Immature natural killer cell (primary cell): ENCODE measurements at regions not wholly inside any gene's neighbourhood (a gene's known extent, or its start where the extent isn't known, plus 50 kb on each side); places are given as distances from the start of the nearest gene placed in this dataset.
"Not testable (repeated sequence)": the region's sequence is repeated elsewhere in the genome, so short reads cannot be mapped to it uniquely, and the experiment has no call there.

Experiments
- DNase-seq, 3 donors: peaks; one replicate each; pipeline ENCODE4 v3.0.0; 2022; ENCODE audit warnings: mixed read lengths in 1 of 3
- H3K27ac Mint-ChIP-seq, 6 donors: one replicate each; pipeline ENCODE4 v1.8.0; 2020; ENCODE audit warnings: mixed read lengths in 6 of 6, mild to moderate bottlenecking in 5 of 6, inconsistent platforms in 4 of 6, moderate library complexity in 3 of 6
- H3K27me3 Mint-ChIP-seq, 3 donors: one replicate each; pipeline ENCODE4 v1.8.0; 2020 to 2021; ENCODE audit warnings: low read depth in 3 of 3, mild to moderate bottlenecking in 3 of 3, mixed read lengths in 3 of 3, moderate library complexity in 3 of 3, inconsistent platforms in 1 of 3
- H3K36me3 Mint-ChIP-seq, 3 donors: one replicate each; pipeline ENCODE4 v1.8.0; 2020; ENCODE audit warnings: mixed read lengths in 3 of 3, inconsistent platforms in 2 of 3, mild to moderate bottlenecking in 2 of 3
- H3K4me1 Mint-ChIP-seq, 2 donors: one replicate each; pipeline ENCODE4 v1.8.0; 2020; ENCODE audit warnings: inconsistent platforms in 2 of 2, mild to moderate bottlenecking in 2 of 2, mixed read lengths in 2 of 2, moderate library complexity in 1 of 2
- H3K4me3 Mint-ChIP-seq, 5 donors: one replicate each; pipeline ENCODE4 v1.8.0; 2020; ENCODE audit warnings: mild to moderate bottlenecking in 5 of 5, mixed read lengths in 5 of 5, inconsistent platforms in 3 of 5, moderate library complexity in 3 of 5
- H3K9me3 Mint-ChIP-seq, 6 donors: one replicate each; pipeline ENCODE4 v1.8.0; 2020; ENCODE audit warnings: mild to moderate bottlenecking in 6 of 6, mixed read lengths in 6 of 6, inconsistent platforms in 4 of 6, moderate library complexity in 3 of 6

GRCh38 chr16:22718598-22718997 is 95.4 kb upstream of the HS3ST2 start:
- not testable (repeated sequence) for H3K27ac Mint-ChIP-seq, DNase-seq, H3K36me3 Mint-ChIP-seq

GRCh38 chr16:22719945-22720344 is 94.0 kb upstream of the HS3ST2 start:
- Mint-ChIP-seq H3K4me1 (no peaks in the 10 kb centered on the region), H3K36me3 (no peaks in the 10 kb centered on the region), H3K4me3 (no peak overlapping the region), H3K9me3 (peaks cover 0 to 5% (median 0%) of the 10 kb centered on the region in 6 donors), H3K27ac (no peak overlapping the region), H3K27me3 (peaks cover 0 to 12% (median 1%) of the 10 kb centered on the region in 3 donors)
- DNase-seq: no peak

More at GRCh38 chr16:22718598-22718997, 95.4 kb upstream of the HS3ST2 start:
- peaks cover 0 to 12% (median 3%) of the 10 kb centered on the region in 3 donors for H3K27me3 Mint-ChIP-seq
- H3K4me1 Mint-ChIP-seq, H3K4me3 Mint-ChIP-seq, H3K9me3 Mint-ChIP-seq: not testable (repeated sequence)

- no peak overlapping the region for H3K4me3 Mint-ChIP-seq
- H3K4me1 Mint-ChIP-seq: no peaks in the 10 kb centered on the region
- H3K27me3 Mint-ChIP-seq: peaks cover 0 to 12% (median 3%) of the 10 kb centered on the region in 3 donors
- peaks cover 0 to 3% (median 0%) of the 10 kb centered on the region in 6 donors for H3K9me3 Mint-ChIP-seq
- DNase-seq: no peak
- no peak overlapping the region for H3K27ac Mint-ChIP-seq
- no peaks in the 10 kb centered on the region for H3K36me3 Mint-ChIP-seq
Measured at GRCh38 chr16:22721511-22722100, 92.4 kb upstream of the HS3ST2 start.

- H3K4me1 Mint-ChIP-seq, DNase-seq, H3K9me3 Mint-ChIP-seq, H3K4me3 Mint-ChIP-seq, H3K27ac Mint-ChIP-seq, H3K36me3 Mint-ChIP-seq, H3K27me3 Mint-ChIP-seq: not testable (repeated sequence)
Measured at GRCh38 chr16:22722551-22723541, 91.1 kb upstream of the HS3ST2 start.

GRCh38 chr16:22726868-22727267 is 87.1 kb upstream of the HS3ST2 start:
- peaks cover 0 to 1% (median 0%) of the 10 kb centered on the region in 6 donors for H3K9me3 Mint-ChIP-seq
- no peaks in the 10 kb centered on the region for H3K36me3 Mint-ChIP-seq
- H3K4me1 Mint-ChIP-seq: no peaks in the 10 kb centered on the region
- H3K4me3 Mint-ChIP-seq: no peak overlapping the region
- H3K27ac Mint-ChIP-seq: no peak overlapping the region
- H3K27me3 Mint-ChIP-seq: peaks cover 1 to 3% (median 2%) of the 10 kb centered on the region in 3 donors
- no peak for DNase-seq

GRCh38 chr16:22727285-22728166 is 86.4 kb upstream of the HS3ST2 start:
- peaks cover 1 to 5% (median 3%) of the 10 kb centered on the region in 3 donors for H3K27me3 Mint-ChIP-seq
- no peak for DNase-seq
- no peaks in the 10 kb centered on the region for H3K36me3 Mint-ChIP-seq
- H3K9me3 Mint-ChIP-seq: peaks cover 0 to 1% (median 0%) of the 10 kb centered on the region in 6 donors
- H3K4me3 Mint-ChIP-seq: no peak overlapping the region
- no peak overlapping the region for H3K27ac Mint-ChIP-seq
- no peaks in the 10 kb centered on the region for H3K4me1 Mint-ChIP-seq

- Mint-ChIP-seq H3K27ac (no peak overlapping the region), H3K4me3 (no peak overlapping the region), H3K36me3 (no peaks in the 10 kb centered on the region), H3K9me3 (peaks cover 0 to 1% (median 0%) of the 10 kb centered on the region in 6 donors), H3K27me3 (peaks cover 1 to 9% (median 3%) of the 10 kb centered on the region in 3 donors), H3K4me1 (no peaks in the 10 kb centered on the region)
- DNase-seq: no peak
Measured at GRCh38 chr16:22728167-22728836, 85.7 kb upstream of the HS3ST2 start.

- H3K4me3 Mint-ChIP-seq: no peak overlapping the region
- no peak for DNase-seq
- peaks cover 0 to 2% (median 0%) of the 10 kb centered on the region in 6 donors for H3K9me3 Mint-ChIP-seq
- no peak overlapping the region for H3K27ac Mint-ChIP-seq
- peaks cover 3 to 7% (median 7%) of the 10 kb centered on the region in 3 donors for H3K27me3 Mint-ChIP-seq
- H3K36me3 Mint-ChIP-seq: no peaks in the 10 kb centered on the region
- H3K4me1 Mint-ChIP-seq: no peaks in the 10 kb centered on the region
Measured at GRCh38 chr16:22732400-22732799, 81.6 kb upstream of the HS3ST2 start.

GRCh38 chr16:22732959-22733358 is 81.0 kb upstream of the HS3ST2 start:
- Mint-ChIP-seq H3K9me3 (peaks cover 0 to 2% (median 0%) of the 10 kb centered on the region in 6 donors), H3K36me3 (no peaks in the 10 kb centered on the region), H3K27me3 (peaks cover 3 to 7% (median 7%) of the 10 kb centered on the region in 3 donors), H3K4me1 (no peaks in the 10 kb centered on the region), H3K27ac (no peak overlapping the region), H3K4me3 (no peak overlapping the region)
- DNase-seq: no peak

GRCh38 chr16:22734368-22734767 is 79.6 kb upstream of the HS3ST2 start:
- Mint-ChIP-seq H3K27me3 (peaks cover 2 to 7% (median 7%) of the 10 kb centered on the region in 3 donors), H3K36me3 (no peaks in the 10 kb centered on the region), H3K9me3 (peaks cover 0 to 2% (median 0%) of the 10 kb centered on the region in 6 donors), H3K4me3 (no peak overlapping the region), H3K27ac (no peak overlapping the region), H3K4me1 (no peaks in the 10 kb centered on the region)
- no peak for DNase-seq

GRCh38 chr16:22736791-22737190 is 77.2 kb upstream of the HS3ST2 start:
- Mint-ChIP-seq H3K27ac (no peak overlapping the region), H3K4me3 (no peak overlapping the region), H3K27me3 (peaks cover 2 to 13% (median 6%) of the 10 kb centered on the region in 3 donors), H3K9me3 (peaks cover 0 to 4% (median 0%) of the 10 kb centered on the region in 6 donors), H3K36me3 (no peaks in the 10 kb centered on the region), H3K4me1 (no peaks in the 10 kb centered on the region)
- DNase-seq: no peak

- H3K9me3 Mint-ChIP-seq: peaks cover 0 to 4% (median 0%) of the 10 kb centered on the region in 6 donors
- peaks cover 5 to 6% (median 6%) of the 10 kb centered on the region in 3 donors for H3K27me3 Mint-ChIP-seq
- H3K27ac Mint-ChIP-seq: no peak overlapping the region
- H3K4me1 Mint-ChIP-seq: no peaks in the 10 kb centered on the region
- DNase-seq: no peak
- no peaks in the 10 kb centered on the region for H3K36me3 Mint-ChIP-seq
- no peak overlapping the region for H3K4me3 Mint-ChIP-seq
Measured at GRCh38 chr16:22739077-22739476, 74.9 kb upstream of the HS3ST2 start.

GRCh38 chr16:22743401-22743800 is 70.6 kb upstream of the HS3ST2 start:
- no peak overlapping the region for H3K27ac Mint-ChIP-seq
- H3K27me3 Mint-ChIP-seq: peaks cover 4 to 8% (median 8%) of the 10 kb centered on the region in 3 donors
- H3K36me3 Mint-ChIP-seq: no peaks in the 10 kb centered on the region
- DNase-seq: no peak
- H3K4me3 Mint-ChIP-seq: no peak overlapping the region
- H3K4me1 Mint-ChIP-seq: no peaks in the 10 kb centered on the region
- peaks cover 0 to 7% (median 1%) of the 10 kb centered on the region in 6 donors for H3K9me3 Mint-ChIP-seq
